ENCODE measurements at regions not wholly inside any gene's neighbourhood (a gene's known extent, or its start where the extent isn't known, plus 50 kb on each side); places are given as distances from the start of the nearest gene placed in this dataset.
"Not testable (repeated sequence)": the region's sequence is repeated elsewhere in the genome, so short reads cannot be mapped to it uniquely, and the experiment has no call there.

DNA sequence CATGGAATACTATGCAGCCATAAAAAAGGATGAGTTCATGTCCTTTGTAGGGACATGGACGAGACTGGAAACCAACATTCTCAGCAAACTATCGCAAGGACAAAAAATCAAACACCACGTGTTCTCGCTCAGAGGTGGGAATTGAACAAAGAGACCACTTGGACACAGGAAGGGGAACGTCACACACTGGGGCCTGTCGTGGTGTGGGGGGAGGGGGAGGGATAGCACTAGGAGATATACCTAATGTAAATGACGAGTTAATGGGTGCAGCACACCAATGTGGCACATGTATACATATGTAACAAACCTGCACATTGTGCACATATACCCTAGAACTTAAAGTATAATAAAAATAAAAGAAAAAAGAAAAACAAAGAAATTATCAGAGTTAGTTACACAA lies 478.4 kb downstream of the GOLGA6L6 start:
- TF ChIP-seq POLR2A (IDR thresholded peaks at IDR 0.05; ENCODE audit: extremely low read depth, insufficient read length); MYC (IDR thresholded peaks at IDR 0.05; ENCODE audit: low read depth, low read length): not testable (repeated sequence)
- TF ChIP-seq, protein P1, sequence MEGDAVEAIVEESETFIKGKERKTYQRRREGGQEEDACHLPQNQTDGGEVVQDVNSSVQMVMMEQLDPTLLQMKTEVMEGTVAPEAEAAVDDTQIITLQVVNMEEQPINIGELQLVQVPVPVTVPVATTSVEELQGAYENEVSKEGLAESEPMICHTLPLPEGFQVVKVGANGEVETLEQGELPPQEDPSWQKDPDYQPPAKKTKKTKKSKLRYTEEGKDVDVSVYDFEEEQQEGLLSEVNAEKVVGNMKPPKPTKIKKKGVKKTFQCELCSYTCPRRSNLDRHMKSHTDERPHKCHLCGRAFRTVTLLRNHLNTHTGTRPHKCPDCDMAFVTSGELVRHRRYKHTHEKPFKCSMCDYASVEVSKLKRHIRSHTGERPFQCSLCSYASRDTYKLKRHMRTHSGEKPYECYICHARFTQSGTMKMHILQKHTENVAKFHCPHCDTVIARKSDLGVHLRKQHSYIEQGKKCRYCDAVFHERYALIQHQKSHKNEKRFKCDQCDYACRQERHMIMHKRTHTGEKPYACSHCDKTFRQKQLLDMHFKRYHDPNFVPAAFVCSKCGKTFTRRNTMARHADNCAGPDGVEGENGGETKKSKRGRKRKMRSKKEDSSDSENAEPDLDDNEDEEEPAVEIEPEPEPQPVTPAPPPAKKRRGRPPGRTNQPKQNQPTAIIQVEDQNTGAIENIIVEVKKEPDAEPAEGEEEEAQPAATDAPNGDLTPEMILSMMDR (IDR thresholded peaks at IDR 0.05; ENCODE audit: low read depth, low read length): not testable (repeated sequence)
- TF ChIP-seq, protein P2, sequence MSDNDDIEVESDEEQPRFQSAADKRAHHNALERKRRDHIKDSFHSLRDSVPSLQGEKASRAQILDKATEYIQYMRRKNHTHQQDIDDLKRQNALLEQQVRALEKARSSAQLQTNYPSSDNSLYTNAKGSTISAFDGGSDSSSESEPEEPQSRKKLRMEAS (IDR thresholded peaks at IDR 0.05; ENCODE audit: low read depth, low read length): not testable (repeated sequence)

All from NB4 (cell line).